WERI-Rb-1 (cell line): ENCODE measurements at regions not wholly inside any gene's neighbourhood (a gene's known extent, or its start where the extent isn't known, plus 50 kb on each side); places are given as distances from the start of the nearest gene placed in this dataset.
"Not testable (repeated sequence)": the region's sequence is repeated elsewhere in the genome, so short reads cannot be mapped to it uniquely, and the experiment has no call there.

Experiments
- DNase-seq: peaks from one replicate; pipeline ENCODE4 v3.0.0-alpha.2; 2020
- H3K27ac ChIP-seq: fragments of 250-450 bp; sonication (Bioruptor Pico); 2 replicates; pipeline ENCODE4 v1.5.1; 2020; ENCODE audit warnings: mild to moderate bottlenecking, moderate library complexity
- H3K27me3 ChIP-seq: fragments of 250-450 bp; sonication (Bioruptor Pico); 2 replicates; pipeline ENCODE4 v1.5.1; 2021; ENCODE audit warnings: mild to moderate bottlenecking, low read depth, moderate library complexity; ENCODE audit not compliant: insufficient read depth, severe bottlenecking
- H3K36me3 ChIP-seq: fragments of 250-450 bp; sonication (Bioruptor Pico); 2 replicates; pipeline ENCODE4 v1.5.1; 2020; ENCODE audit warnings: mild to moderate bottlenecking, moderate library complexity
- H3K4me3 ChIP-seq: 2 replicates; pipeline ENCODE4 v1.5.1; 2011; ENCODE audit warnings: low read depth, mild to moderate bottlenecking, control low read depth, low read length
- H3K9me3 ChIP-seq: fragments of 250-450 bp; sonication (Bioruptor Pico); 2 replicates; pipeline ENCODE4 v1.5.1; 2021; ENCODE audit warnings: mild to moderate bottlenecking, moderate library complexity; ENCODE audit not compliant: severe bottlenecking

- H3K27me3 ChIP-seq, DNase-seq, H3K36me3 ChIP-seq, H3K27ac ChIP-seq, H3K9me3 ChIP-seq, H3K4me3 ChIP-seq: not testable (repeated sequence)
Measured at GRCh38 chr16:22572331-22573224, 61.9 kb downstream of the NPIPB5 start.

DNA sequence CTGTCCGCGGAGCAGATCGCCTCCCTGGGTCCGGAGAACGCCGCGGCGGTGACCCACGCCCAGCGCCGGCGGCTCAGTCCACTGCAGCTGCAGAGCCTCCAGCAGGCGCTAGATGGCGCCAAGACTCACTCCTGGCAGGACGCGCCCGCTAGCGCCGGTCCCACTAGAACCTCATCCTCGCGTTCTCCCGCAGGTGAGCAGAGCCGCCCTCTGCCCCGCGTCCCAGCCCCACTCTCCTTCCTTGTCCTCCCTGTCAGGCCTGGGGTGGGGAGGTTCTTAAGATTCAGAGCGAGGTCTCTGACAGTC, 62.5 kb downstream of the NPIPB5 start:
- not testable (repeated sequence) for H3K9me3 ChIP-seq

DNA sequence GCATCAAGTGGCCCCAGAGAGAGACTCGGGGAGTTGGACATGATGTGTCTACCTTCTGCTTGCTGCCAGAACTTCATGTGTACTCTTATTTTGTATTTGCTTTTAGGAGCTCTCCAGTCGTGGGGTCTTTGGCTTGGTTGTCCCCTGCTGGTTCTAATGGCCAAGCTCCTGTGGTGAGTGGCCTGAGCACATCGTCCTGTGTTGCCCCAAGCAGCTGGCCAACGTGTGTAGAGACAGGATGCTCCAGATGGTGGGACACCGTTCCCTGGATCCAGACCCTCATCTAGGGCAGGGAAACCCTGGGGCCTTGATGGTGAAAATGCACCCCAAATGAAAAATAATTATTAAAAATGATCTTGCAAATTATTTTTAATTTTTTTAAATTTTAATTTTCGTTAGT, 65.8 kb downstream of the NPIPB5 start:
- H3K27me3 ChIP-seq = not testable (repeated sequence)

More for the DNA sequence above, 62.5 kb downstream of the NPIPB5 start:
- DNase-seq, H3K4me3 ChIP-seq, H3K27ac ChIP-seq, H3K27me3 ChIP-seq, H3K36me3 ChIP-seq: not testable (repeated sequence)

DNA sequence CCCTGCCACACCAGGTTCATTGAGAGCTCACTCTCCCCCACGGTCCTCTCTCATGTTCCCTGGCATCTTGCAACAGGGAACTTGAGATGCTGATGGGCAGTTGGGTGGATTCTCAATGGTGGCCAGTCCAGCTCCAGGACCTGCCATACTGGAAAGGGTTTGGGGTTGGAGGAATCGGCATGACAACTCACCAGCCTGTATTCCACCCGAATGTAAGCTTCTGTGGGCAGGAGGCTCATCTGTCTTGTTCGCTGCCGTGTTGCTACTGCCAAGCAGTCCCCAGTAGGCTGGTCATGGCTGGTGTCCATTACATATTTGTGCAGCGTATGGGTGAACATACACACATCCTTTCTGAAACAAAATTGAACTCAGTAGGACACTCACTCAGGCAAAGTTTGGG, 72.5 kb downstream of the NPIPB5 start:
- not testable (repeated sequence) for DNase-seq, H3K4me3 ChIP-seq, H3K27me3 ChIP-seq, H3K9me3 ChIP-seq, H3K27ac ChIP-seq, H3K36me3 ChIP-seq

More for the DNA sequence above, 65.8 kb downstream of the NPIPB5 start:
- not testable (repeated sequence) for H3K4me3 ChIP-seq, H3K27ac ChIP-seq, DNase-seq, H3K36me3 ChIP-seq, H3K9me3 ChIP-seq

DNA sequence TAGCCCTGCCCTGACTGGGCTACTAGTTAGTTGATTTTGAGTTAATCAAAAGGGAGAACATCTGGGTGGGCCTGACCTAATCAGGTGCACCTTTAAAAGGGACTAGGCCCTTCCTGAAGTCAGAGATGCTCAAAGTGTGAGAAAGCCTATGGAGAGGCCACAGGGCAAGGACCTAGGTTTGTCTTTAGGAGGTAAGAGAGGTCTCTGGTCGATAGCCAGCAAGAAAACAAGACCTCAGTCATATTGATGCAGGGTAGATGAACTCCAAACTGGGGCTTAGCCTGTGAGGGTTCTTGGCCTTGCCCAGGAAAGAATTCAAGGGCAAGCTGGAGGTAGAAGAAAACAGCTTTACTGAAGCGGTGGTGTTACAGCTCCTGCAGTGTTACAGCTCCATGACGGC, 73.8 kb downstream of the NPIPB5 start:
- not testable (repeated sequence) for H3K27ac ChIP-seq, DNase-seq

DNA sequence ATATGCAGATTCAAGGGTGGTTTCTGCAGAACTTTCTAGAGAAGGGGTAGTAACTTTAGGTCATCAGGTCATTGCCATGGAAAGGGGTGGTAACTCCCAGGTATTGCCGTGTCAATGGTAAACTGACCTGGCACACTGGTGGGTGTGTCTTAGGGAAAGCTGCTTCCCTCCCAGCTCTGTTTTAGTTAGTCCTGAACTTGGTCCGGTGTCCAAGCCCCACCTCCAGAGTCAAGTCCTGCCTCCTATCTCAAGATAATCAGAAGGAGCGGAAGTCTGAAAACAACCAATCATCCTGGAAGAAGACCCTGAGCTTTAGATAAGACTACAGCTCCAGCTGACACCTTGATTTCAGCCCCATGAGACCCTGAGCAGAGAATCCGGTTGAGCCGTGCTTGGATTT, 74.2 kb downstream of the NPIPB5 start:
- not testable (repeated sequence) for DNase-seq, H3K4me3 ChIP-seq, H3K36me3 ChIP-seq, H3K9me3 ChIP-seq, H3K27ac ChIP-seq, H3K27me3 ChIP-seq

More for the DNA sequence above, 73.8 kb downstream of the NPIPB5 start:
- H3K9me3 ChIP-seq, H3K27me3 ChIP-seq, H3K4me3 ChIP-seq, H3K36me3 ChIP-seq: not testable (repeated sequence)

- DNase-seq, H3K4me3 ChIP-seq, H3K36me3 ChIP-seq, H3K27ac ChIP-seq, H3K27me3 ChIP-seq, H3K9me3 ChIP-seq: not testable (repeated sequence)
Measured at GRCh38 chr16:22585431-22585830, 74.7 kb downstream of the NPIPB5 start.

- not testable (repeated sequence) for H3K36me3 ChIP-seq, H3K4me3 ChIP-seq, H3K27ac ChIP-seq, H3K27me3 ChIP-seq, DNase-seq, H3K9me3 ChIP-seq
Measured at GRCh38 chr16:22586732-22587131, 76.0 kb downstream of the NPIPB5 start.

DNA sequence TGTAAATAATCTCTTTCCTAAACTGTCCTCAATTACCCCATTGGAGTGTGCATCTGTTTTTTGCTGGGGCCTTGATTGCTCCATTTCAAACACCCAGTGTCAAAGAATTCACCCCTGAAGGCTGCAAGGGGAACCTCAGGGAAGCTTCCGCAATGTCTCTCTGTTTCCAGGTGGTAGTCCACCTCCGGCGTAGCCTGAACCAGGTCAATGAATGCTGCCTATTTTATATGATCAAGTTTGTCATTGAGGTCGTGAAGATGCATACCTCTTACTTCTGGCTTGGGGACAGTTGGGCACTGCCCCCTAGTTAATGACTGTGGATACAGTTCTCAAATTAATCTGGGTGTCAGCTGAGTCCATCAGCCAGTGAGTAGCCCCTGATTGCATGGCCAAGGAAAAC, 79.1 kb downstream of the NPIPB5 start:
- H3K27ac ChIP-seq, H3K9me3 ChIP-seq, H3K4me3 ChIP-seq, H3K36me3 ChIP-seq, DNase-seq, H3K27me3 ChIP-seq: not testable (repeated sequence)

- H3K27me3 ChIP-seq, H3K4me3 ChIP-seq, DNase-seq, H3K27ac ChIP-seq, H3K9me3 ChIP-seq, H3K36me3 ChIP-seq: not testable (repeated sequence)
Measured at GRCh38 chr16:22596445-22597045, 85.9 kb downstream of the NPIPB5 start.

GRCh38 chr16:22603744-22604143, 93.1 kb downstream of the NPIPB5 start:
- DNase-seq, H3K27ac ChIP-seq, H3K27me3 ChIP-seq, H3K4me3 ChIP-seq, H3K9me3 ChIP-seq, H3K36me3 ChIP-seq: not testable (repeated sequence)

DNA sequence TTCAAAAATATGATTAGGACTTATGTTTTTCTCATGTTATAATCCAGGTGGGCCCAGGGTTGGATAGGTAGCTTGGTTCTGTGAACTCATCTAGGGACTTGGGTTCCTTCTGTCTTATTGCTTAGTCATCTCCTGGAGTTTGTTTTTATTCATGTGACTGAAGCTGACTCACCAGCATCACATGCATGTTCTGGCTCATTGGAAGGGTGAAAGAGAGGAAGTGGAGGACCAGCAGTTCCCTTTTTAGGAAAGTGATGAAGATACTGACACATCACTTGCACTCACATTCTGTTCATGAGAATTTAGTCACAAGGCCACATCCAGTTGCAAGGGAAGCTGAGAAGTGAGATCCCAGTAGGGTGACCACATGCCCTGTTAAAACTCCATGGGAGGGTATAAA, 95.9 kb downstream of the NPIPB5 start:
- H3K4me3 ChIP-seq, H3K27ac ChIP-seq, H3K9me3 ChIP-seq: not testable (repeated sequence)

GRCh38 chr16:22609798-22610197, 99.1 kb downstream of the NPIPB5 start:
- H3K4me3 ChIP-seq, DNase-seq, H3K36me3 ChIP-seq, H3K27ac ChIP-seq, H3K27me3 ChIP-seq: not testable (repeated sequence)
- peaks cover 13% of the 10 kb centered on the region for H3K9me3 ChIP-seq

More for the DNA sequence above, 95.9 kb downstream of the NPIPB5 start:
- DNase-seq, H3K36me3 ChIP-seq, H3K27me3 ChIP-seq: not testable (repeated sequence)

DNA sequence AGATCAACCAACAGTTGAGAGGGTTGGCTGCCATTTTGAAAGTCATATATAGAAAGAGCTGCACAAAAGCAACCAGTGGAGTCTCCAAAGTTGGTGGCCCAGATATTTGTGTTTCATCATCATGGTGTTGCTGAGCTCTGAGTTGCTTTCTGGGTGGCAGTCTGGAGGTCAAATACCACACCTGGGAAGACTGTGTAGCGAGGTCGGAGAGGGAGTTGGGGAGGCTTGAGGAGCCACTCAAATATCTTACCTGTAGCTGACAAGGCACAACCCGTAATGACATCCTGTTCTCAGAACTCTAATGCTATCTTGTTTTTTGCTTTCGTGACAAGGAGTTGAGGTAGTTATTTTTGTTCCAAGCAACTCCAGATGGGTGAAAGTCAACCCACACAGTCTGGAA, 100.4 kb downstream of the NPIPB5 start:
- DNase-seq, H3K27me3 ChIP-seq, H3K4me3 ChIP-seq, H3K27ac ChIP-seq, H3K36me3 ChIP-seq: not testable (repeated sequence)
- H3K9me3 ChIP-seq = peaks cover 19% of the 10 kb centered on the region
